Activated CD8-positive, alpha-beta T cell treated with anti-CD3 and anti-CD28 coated beads for 36 hours (primary cell): ENCODE measurements at regions not wholly inside any gene's neighbourhood (a gene's known extent, or its start where the extent isn't known, plus 50 kb on each side); places are given as distances from the start of the nearest gene placed in this dataset.

Source experiments
- ATAC-seq: fragments of 200-7000 bp; cut with Tn5 transposase; one replicate; pipeline ENCODE4 v1.10.0; 2021; ENCODE audit warnings: mild to moderate bottlenecking, moderate library complexity
- CTCF ChIA-PET: fragments of 350-600 bp; sonication (Branson Sonifier 250); formaldehyde crosslinking; loops from one replicate; lab custom pipeline; 2021; ENCODE audit warnings: antibody characterized with exemption; lab: Charles Lee
- POLR2A ChIA-PET: fragments of 350-600 bp; sonication (Branson Sonifier 250); formaldehyde crosslinking; loops from one replicate; lab custom pipeline; 2021; ENCODE audit warnings: antibody characterized with exemption; lab: Charles Lee
- DNase-seq: peaks from one replicate; pipeline ENCODE4 v3.0.0-alpha.2; 2020
- H3K27ac Mint-ChIP-seq: one replicate; pipeline ENCODE4 v1.8.0; 2021; ENCODE audit warnings: mild to moderate bottlenecking, mixed read lengths
- H3K27me3 Mint-ChIP-seq: one replicate; pipeline ENCODE4 v1.8.0; 2021; ENCODE audit warnings: mixed read lengths
- H3K36me3 Mint-ChIP-seq: one replicate; pipeline ENCODE4 v1.8.0; 2021; ENCODE audit warnings: low read depth, mixed read lengths
- H3K4me1 Mint-ChIP-seq: one replicate; pipeline ENCODE4 v1.8.0; 2021; ENCODE audit warnings: low read depth, mixed read lengths
- H3K4me3 Mint-ChIP-seq: one replicate; pipeline ENCODE4 v1.8.0; 2021; ENCODE audit warnings: mild to moderate bottlenecking, moderate library complexity, mixed read lengths
- H3K9me3 Mint-ChIP-seq: one replicate; pipeline ENCODE4 v1.8.0; 2021; ENCODE audit warnings: mixed read lengths
- CTCF ChIP-seq: fragments of 200-600 bp; IDR thresholded peaks from one replicate; pipeline ENCODE4 v1.8.0; 2022; ENCODE audit warnings: antibody characterized with exemption, mild to moderate bottlenecking
- intact Hi-C: fragments of 100-400 bp; cut with micrococcal nuclease; formaldehyde crosslinking; loops from one replicate; pipeline ENCODE4 v1.10.0; 2022

- ATAC-seq (no peak), DNase-seq (no peak)
- Mint-ChIP-seq H3K4me3 (no peak overlapping the region), H3K27ac (no peak overlapping the region), H3K27me3 (no peaks in the 10 kb centered on the region), H3K4me1 (no peaks in the 10 kb centered on the region), H3K36me3 (no peaks in the 10 kb centered on the region), H3K9me3 (no peaks in the 10 kb centered on the region)
- POLR2A ChIA-PET, result no interaction called here
- intact Hi-C loops, result no loop called here
- TF ChIP-seq CTCF, result no peak
- CTCF ChIA-PET, result no interaction called here
Measured at GRCh38 chr14:80271389-80271788, 60.1 kb upstream of the DIO2 start.

- no peak for TF ChIP-seq CTCF
- DNase-seq (no peak), ATAC-seq (no peak)
- H3K36me3 Mint-ChIP-seq, result no peaks in the 10 kb centered on the region
- H3K27me3 Mint-ChIP-seq, result no peaks in the 10 kb centered on the region
- CTCF ChIA-PET, result no interaction called here
- H3K27ac Mint-ChIP-seq, result no peak overlapping the region
- POLR2A ChIA-PET, result no interaction called here
- no peaks in the 10 kb centered on the region for H3K4me1 Mint-ChIP-seq
- intact Hi-C loops, result no loop called here
- no peak overlapping the region for H3K4me3 Mint-ChIP-seq
- H3K9me3 Mint-ChIP-seq, result no peaks in the 10 kb centered on the region
Measured at GRCh38 chr14:80269353-80269925, 58.1 kb upstream of the DIO2 start.

GRCh38 chr14:80266930-80267329 is 55.6 kb upstream of the DIO2 start:
- Mint-ChIP-seq H3K27me3 (no peaks in the 10 kb centered on the region), H3K4me1 (no peaks in the 10 kb centered on the region), H3K36me3 (no peaks in the 10 kb centered on the region), H3K9me3 (no peaks in the 10 kb centered on the region), H3K4me3 (no peak overlapping the region), H3K27ac (no peak overlapping the region)
- POLR2A ChIA-PET, result no interaction called here
- TF ChIP-seq CTCF, result no peak
- ATAC-seq (no peak), DNase-seq (no peak)
- intact Hi-C loops, result no loop called here
- CTCF ChIA-PET, result no interaction called here

- ChIA-PET CTCF (no interaction called here), POLR2A (no interaction called here)
- Mint-ChIP-seq H3K4me1 (no peaks in the 10 kb centered on the region), H3K9me3 (no peaks in the 10 kb centered on the region), H3K36me3 (no peaks in the 10 kb centered on the region), H3K4me3 (no peak overlapping the region), H3K27ac (no peak overlapping the region), H3K27me3 (no peaks in the 10 kb centered on the region)
- intact Hi-C loops, result no loop called here
- DNase-seq (no peak), ATAC-seq (no peak)
- no peak for TF ChIP-seq CTCF
Measured at GRCh38 chr14:80264702-80265101, 53.4 kb upstream of the DIO2 start.
